SK-N-MC (cell line): ENCODE measurements at regions not wholly inside any gene's neighbourhood (a gene's known extent, or its start where the extent isn't known, plus 50 kb on each side); places are given as distances from the start of the nearest gene placed in this dataset.

Experiments
- EZH2 ChIP-seq: fragments of 200-600 bp; sonication (generic); IDR thresholded peaks from one replicate; pipeline ENCODE4 v1.6.1; 2017; ENCODE audit warnings: antibody characterized with exemption
- POLR2AphosphoS5 ChIP-seq: IDR thresholded peaks from 2 replicates; pipeline ENCODE4 v1.6.1; 2012; ENCODE audit warnings: mild to moderate bottlenecking, low read depth, low read length, borderline replicate concordance

DNA sequence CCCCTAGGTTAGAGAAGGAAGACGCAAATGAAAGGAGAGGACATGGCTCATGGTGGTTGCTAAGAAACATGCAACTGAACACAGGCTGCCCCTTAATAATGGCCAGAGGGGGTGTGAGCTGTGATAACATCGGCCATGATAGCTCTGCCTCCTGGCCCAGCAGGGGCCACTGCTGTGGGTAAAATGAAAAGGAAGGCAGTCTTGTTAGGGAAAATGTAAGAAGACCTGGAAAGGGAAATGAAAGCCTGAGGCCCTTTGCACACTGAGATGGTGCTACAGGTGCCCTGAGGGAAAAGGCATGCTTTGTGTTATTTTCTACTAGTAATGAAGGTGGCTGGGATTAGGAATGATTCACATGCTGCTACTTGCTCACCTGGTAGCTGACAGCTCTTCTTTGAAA, 123.6 kb upstream of the MID1 start:
- TF ChIP-seq EZH2, result no peak
- no peak for TF ChIP-seq POLR2AphosphoS5
